Ovary (tissue), 7 donors: ENCODE measurements at regions not wholly inside any gene's neighbourhood (a gene's known extent, or its start where the extent isn't known, plus 50 kb on each side); places are given as distances from the start of the nearest gene placed in this dataset.

Experiments used
- DNase-seq, 5 donors: peaks; one replicate each; pipeline ENCODE4 v3.0.0-alpha.2; 2019 to 2020
- H3K27ac ChIP-seq, 2 donors: fragments of 200-600 bp; one replicate each; pipeline versions ENCODE4 v1.5.1 to v1.8.0; 2019 to 2022
- H3K27me3 ChIP-seq: fragments of 200-600 bp; one replicate; pipeline ENCODE4 v1.8.0; 2022
- H3K36me3 ChIP-seq: fragments of 200-600 bp; sonication (generic); one replicate; pipeline ENCODE4 v1.5.1; 2019
- H3K4me1 ChIP-seq: one replicate; pipeline ENCODE4 v1.8.1; 2013; ENCODE audit warnings: mild to moderate bottlenecking, moderate library complexity; ENCODE audit not compliant: insufficient read depth
- H3K4me3 ChIP-seq: fragments of 200-600 bp; sonication (generic); one replicate; pipeline ENCODE4 v1.5.1; 2017
- H3K9me3 ChIP-seq, 2 donors: fragments of 200-600 bp in 1 of 2; sonication (generic) in 1 of 2; one replicate each; pipeline versions ENCODE4 v1.5.1 to v1.8.1; 2013 to 2019; ENCODE audit warnings: mild to moderate bottlenecking in 1 of 2, moderate library complexity in 1 of 2
- EP300 ChIP-seq: sonication (generic); formaldehyde crosslinking; IDR thresholded peaks from one replicate; pipeline ENCODE4 v1.6.1; 2017; ENCODE audit warnings: antibody characterized with exemption
- POLR2A ChIP-seq: fragments of 450-650 bp; IDR thresholded peaks from one replicate; pipeline ENCODE4 v1.6.1; 2017; ENCODE audit warnings: antibody characterized with exemption, mild to moderate bottlenecking, moderate library complexity
- WGBS, 3 donors: extraction: QIAGEN DNeasy Blood & Tissue Kit in 1 of 3; methylation state at CpG; one replicate each; pipeline versions ENCODE4 v1.1.5 to v1.1.7; 2013 to 2017; 5-methylcytosine and 5-hydroxymethylcytosine counted together
- intact Hi-C, 4 donors: fragments of 100-400 bp; cut with DNase I; formaldehyde crosslinking; loops; one replicate each; pipeline versions ENCODE4 v1.11.0 to v1.15.1; 2022 to 2023
- TF ChIP-seq, protein P1 (sequence below), 3 donors: fragments of 450-650 bp in 2 of 3; fragments of 200-600 bp in 1 of 3; IDR thresholded peaks; one replicate each; pipeline versions ENCODE4 v1.5.1 to v1.8.0; 2016 to 2022; ENCODE audit warnings: antibody characterized with exemption in 3 of 3, mild to moderate bottlenecking in 1 of 3
- donor health status: DM: no; HTN: no; CAD: no; lungs with moderate emphysema.
- donor health status: DM: no; HTN: no; CAD: no.
- donor health status: Bipolar disorder and iron deficiency.
- donor health status: DM: no; HTN: no; CAD: no.
- donor health status: DM: yes; HTN: yes; CAD: no.

DNA sequence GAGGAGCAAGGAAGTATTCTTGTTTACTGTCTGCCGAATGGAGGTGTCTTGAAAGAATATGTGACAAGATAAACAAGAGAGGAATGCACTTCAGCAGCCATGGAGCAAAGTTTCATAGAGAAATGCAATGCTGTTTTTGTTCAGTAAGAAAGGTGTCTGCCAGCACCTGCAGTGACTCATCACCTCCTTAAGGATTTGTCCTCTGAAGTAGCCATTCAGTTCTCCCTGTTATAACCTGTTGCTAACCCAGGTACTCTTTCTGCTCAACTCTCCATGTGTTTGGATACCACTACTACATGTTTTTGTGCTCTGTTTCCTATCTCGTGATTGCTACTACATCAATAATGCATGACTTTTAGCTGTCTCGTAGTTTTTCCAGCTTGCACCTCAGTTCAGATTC lies 328.9 kb downstream of the CHL1 start:
- Histone ChIP-seq H3K4me1 (no peaks in the 10 kb centered on the region), H3K27ac (no peak overlapping the region), H3K4me3 (no peak overlapping the region), H3K36me3 (no peaks in the 10 kb centered on the region), H3K27me3 (no peaks in the 10 kb centered on the region), H3K9me3 (no peaks in the 10 kb centered on the region)
- TF ChIP-seq EP300 (no peak), POLR2A (no peak)
- TF ChIP-seq, protein P1, sequence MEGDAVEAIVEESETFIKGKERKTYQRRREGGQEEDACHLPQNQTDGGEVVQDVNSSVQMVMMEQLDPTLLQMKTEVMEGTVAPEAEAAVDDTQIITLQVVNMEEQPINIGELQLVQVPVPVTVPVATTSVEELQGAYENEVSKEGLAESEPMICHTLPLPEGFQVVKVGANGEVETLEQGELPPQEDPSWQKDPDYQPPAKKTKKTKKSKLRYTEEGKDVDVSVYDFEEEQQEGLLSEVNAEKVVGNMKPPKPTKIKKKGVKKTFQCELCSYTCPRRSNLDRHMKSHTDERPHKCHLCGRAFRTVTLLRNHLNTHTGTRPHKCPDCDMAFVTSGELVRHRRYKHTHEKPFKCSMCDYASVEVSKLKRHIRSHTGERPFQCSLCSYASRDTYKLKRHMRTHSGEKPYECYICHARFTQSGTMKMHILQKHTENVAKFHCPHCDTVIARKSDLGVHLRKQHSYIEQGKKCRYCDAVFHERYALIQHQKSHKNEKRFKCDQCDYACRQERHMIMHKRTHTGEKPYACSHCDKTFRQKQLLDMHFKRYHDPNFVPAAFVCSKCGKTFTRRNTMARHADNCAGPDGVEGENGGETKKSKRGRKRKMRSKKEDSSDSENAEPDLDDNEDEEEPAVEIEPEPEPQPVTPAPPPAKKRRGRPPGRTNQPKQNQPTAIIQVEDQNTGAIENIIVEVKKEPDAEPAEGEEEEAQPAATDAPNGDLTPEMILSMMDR (IDR thresholded peaks at IDR 0.05) = no peak
- DNase-seq = no peak
- intact Hi-C loops = no loop called here
- WGBS, 3 donors = 85 to 96% (median 90%) methylated on average over 3 of the region's 3 CpGs

DNA sequence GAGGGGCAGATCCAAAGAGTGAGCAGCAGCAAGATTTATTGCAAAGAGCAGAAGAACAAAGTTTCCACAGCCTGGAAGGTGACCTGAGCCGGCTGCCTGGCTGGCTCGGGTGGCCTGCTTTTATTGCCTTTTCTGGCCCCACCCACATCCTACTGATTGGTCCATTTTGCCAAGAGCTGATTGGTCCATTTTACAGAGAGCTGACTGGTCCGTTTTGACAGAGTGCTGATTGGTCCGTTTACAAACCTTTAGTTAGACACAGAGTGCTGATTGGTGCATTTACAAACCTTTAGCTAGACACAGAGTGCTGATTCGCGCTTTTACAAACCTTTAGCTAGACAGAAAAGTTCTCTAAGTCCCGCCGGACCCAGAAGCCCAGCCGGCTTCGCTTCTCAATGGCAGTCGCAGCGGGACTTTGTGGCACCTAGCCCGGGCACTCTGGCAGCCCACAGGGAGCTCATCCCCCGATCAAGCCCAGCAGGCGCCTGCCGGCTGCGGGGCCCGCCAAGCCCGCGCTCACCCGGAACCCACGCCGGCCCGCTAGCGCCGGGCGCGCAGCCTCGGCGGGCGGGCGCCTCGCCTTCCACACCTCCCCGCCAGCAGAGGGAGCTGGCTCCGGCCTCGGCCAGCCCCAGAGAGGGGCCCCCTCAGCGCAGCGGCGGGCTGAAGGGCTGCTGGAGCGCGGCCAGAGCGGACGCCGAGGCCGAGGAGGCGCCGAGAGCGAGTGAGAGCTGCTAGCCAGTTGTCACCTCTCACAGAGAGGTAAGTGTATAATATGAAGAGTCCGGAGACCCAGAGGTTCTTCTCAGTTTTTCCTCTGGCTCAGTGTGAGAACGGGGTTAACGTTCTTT lies 339.2 kb downstream of the CHL1 start:
- Histone ChIP-seq H3K27ac (no peak overlapping the region), H3K9me3 (no peaks in the 10 kb centered on the region), H3K36me3 (no peaks in the 10 kb centered on the region), H3K4me1 (no peaks in the 10 kb centered on the region), H3K4me3 (peak overlapping the region; percentile 18), H3K27me3 (no peaks in the 10 kb centered on the region)
- TF ChIP-seq, protein P1 (IDR thresholded peaks at IDR 0.05) = no peak
- TF ChIP-seq POLR2A (no peak), EP300 (no peak)
- DNase-seq = peak in 3 of 5 donors; percentile 9 to 34 (median 18)
- intact Hi-C loops = no loop called here
- 68 to 72% (median 72%) methylated on average over 45 to 51 of the region's 51 CpGs for WGBS, 3 donors

DNA sequence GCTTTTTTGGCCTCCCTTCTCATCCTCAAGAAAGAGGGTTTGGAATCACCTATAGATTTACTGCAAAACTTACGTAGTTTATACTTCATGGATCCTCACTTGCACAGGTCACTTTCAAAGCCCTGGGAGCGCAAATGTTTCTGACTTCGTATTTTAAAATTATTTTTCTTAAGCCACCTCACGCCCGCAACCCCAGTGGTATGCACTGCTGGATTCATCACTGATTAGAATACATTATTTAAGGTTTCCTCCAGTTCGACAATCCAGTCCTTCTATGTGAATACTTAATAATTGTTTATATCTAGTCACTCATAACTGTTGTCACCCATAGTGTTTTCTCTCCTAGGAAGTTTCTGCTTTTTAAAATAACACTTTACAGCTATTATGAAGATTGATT lies 339.9 kb downstream of the CHL1 start:
- intact Hi-C loops = no loop called here

DNA sequence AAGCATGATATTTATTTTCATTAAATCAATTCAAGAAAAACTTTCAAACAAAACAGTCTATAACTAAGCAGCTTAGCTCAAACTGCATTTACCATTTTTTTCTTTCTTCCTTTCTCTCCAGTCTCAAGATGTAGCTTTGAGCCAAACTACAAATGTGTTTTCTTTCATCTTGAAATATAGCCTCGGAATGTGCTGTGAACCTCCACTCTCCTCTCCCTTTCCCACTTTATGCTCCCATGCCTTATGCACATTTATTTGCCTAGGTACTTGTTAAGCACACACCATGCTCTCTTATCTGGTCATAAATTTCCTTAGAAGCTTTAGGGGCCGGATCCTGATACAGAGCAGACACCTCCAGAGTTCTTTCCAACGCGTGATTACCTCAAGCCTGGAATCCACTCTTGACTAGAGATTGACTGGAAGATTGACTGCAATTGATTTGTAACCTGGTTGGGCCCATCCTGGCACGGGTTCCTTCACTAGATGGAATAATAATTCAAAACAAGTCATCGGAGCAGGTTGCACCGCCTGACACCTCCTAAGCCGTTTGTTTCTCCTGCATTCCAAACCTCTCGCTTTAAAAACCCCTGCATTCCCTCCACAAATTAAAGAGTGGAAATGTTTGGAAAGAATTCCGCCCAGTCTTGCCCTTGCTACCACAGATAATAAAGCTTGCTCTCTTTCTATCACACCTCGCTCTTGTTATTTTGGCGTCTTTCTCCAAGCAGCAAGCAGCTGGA lies 344.7 kb downstream of the CHL1 start:
- no peaks in the 10 kb centered on the region for H3K36me3 ChIP-seq
- H3K4me3 ChIP-seq = no peak overlapping the region
- 8 to 9% (median 8%) methylated on average over 12 of the region's 12 CpGs for WGBS, 3 donors
- intact Hi-C loops = no loop called here
- no peaks in the 10 kb centered on the region for H3K9me3 ChIP-seq
- peaks cover 7% of the 10 kb centered on the region for H3K4me1 ChIP-seq
- DNase-seq = no peak
- no peak overlapping the region for H3K27ac ChIP-seq
- no peaks in the 10 kb centered on the region for H3K27me3 ChIP-seq
- TF ChIP-seq EP300 (no peak), POLR2A (no peak)
- TF ChIP-seq, protein P1 (IDR thresholded peaks at IDR 0.05) = no peak

More for the DNA sequence above, 339.9 kb downstream of the CHL1 start:
- no peak for TF ChIP-seq POLR2A
- TF ChIP-seq EP300 = no peak
- TF ChIP-seq, protein P1 (IDR thresholded peaks at IDR 0.05) = no peak
- peak overlapping the region; percentile 18 for H3K4me3 ChIP-seq
- 91 to 96% (median 93%) methylated on average over 6 of the region's 6 CpGs for WGBS, 3 donors
- H3K27me3 ChIP-seq = no peaks in the 10 kb centered on the region
- DNase-seq = no peak
- no peaks in the 10 kb centered on the region for H3K36me3 ChIP-seq
- H3K27ac ChIP-seq = no peak overlapping the region
- H3K4me1 ChIP-seq = peaks cover 4% of the 10 kb centered on the region
- H3K9me3 ChIP-seq = no peaks in the 10 kb centered on the region
